ENCODE measurements at regions not wholly inside any gene's neighbourhood (a gene's known extent, or its start where the extent isn't known, plus 50 kb on each side); places are given as distances from the start of the nearest gene placed in this dataset.

DNA sequence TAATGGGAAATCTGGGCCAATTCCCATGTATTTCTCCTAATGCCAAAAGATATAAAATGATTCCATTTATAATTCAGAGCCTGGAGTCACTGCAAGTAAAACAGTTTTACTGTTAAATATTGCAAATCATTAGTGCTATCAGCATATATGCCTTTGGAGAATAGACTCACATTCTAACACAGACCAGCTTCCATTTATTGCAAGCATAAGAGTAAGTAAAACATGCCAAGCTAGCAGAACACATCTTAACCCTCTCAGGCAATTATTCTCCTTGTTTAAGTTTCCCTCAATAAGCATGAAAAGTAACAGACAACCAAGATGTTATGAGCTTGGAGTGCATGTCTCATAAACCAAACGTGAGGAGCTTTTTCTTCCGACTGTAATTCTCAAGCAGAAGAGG is 173.9 kb upstream of the GRIP1 start:
- no peak for DNase-seq

DNA sequence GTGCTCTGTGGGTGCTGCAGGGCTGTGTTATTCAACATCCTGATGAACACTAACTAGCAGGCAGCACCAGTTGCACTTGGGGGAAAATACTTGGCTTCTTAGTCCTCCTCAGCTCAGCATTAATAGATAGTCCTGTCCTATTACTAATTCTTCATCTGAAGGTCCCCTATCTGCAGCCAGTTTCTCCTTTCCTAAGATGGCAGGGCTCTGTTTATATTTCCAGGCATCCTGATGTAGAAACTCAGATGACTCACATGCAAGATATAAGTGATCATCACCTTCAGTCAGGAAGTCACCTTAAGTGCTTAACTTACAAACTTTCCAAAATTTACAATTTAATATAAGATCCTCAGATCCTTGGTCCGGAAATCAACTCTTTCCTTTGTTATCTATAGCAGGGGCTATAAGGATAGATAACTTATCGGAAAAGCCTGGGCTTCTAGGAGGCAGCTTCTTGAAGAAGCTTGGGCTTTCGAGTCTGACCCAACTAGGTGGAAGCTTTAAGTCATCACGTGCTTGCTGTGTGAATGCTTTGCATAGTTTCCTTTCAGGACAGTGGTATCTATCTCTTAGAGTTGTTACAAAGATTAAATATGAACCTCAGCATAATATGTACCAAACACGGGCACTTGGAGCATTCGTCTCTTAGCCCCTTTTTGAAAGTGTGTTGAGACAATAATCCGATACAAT is 181.0 kb upstream of the GRIP1 start:
- DNase-seq: no peak

GRCh38 chr12:66860752-66861750 is 182.2 kb upstream of the GRIP1 start:
- DNase-seq: peak in 1 of 2 experiments; percentile 54

DNA sequence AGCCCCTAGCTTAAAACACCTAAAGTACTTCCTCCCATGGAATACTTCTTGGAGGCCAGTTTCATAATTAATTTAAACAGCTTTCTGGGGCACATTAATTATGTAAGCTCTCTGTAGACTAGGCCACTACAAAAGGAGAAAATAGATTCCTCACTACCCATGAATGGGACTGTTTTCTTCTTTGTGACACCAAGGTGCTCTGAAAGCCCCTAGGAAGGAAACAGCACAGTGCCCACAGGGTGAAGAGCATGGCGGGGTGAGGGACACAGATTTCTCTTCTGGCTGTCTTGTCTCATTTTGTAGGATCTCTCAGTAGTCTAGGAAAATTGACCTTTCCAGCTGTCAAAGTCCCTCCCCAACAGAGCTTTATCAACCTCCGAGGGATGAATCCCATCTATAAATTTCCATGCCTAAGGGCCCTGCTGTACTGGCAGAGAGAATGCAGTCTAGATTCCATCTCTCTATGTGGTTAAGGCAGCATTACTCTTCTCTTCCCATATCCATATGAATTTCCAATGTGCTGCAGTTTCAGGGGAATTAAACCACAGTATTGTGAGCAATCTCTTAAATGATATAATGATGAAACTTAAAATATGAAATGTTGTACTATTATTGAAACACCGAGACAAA is 183.6 kb upstream of the GRIP1 start:
- no peak for DNase-seq

- DNase-seq: no peak
Observed at GRCh38 chr12:66863276-66863675, 184.4 kb upstream of the GRIP1 start.

GRCh38 chr12:66877925-66878324 is 199.0 kb upstream of the GRIP1 start:
- no peak for DNase-seq

DNA sequence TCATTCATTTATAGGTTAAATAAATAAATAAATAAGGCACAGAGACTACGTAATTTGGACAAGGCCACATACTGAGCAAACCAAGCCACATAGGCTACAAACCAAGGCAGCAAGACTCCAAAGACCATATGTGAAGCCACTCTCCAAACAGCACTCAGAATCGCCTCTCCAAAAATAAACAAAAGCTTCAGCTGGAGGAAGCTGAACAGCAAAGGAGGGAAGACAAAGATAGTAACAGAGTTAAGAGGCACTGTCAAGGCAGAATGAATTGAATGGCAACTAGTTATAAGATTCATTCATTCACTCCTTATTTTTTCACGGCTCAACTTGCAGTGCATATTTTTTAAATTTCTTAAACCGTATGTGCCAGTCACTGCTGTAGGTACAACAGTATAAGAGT is 200.5 kb upstream of the GRIP1 start:
- peak; percentile 38 to 68 for DNase-seq

GRCh38 chr12:66881386-66881785 is 202.5 kb upstream of the GRIP1 start:
- DNase-seq: no peak

GRCh38 chr12:66884091-66884490 is 205.2 kb upstream of the GRIP1 start:
- DNase-seq: peak in 1 of 2 experiments; percentile 14

DNA sequence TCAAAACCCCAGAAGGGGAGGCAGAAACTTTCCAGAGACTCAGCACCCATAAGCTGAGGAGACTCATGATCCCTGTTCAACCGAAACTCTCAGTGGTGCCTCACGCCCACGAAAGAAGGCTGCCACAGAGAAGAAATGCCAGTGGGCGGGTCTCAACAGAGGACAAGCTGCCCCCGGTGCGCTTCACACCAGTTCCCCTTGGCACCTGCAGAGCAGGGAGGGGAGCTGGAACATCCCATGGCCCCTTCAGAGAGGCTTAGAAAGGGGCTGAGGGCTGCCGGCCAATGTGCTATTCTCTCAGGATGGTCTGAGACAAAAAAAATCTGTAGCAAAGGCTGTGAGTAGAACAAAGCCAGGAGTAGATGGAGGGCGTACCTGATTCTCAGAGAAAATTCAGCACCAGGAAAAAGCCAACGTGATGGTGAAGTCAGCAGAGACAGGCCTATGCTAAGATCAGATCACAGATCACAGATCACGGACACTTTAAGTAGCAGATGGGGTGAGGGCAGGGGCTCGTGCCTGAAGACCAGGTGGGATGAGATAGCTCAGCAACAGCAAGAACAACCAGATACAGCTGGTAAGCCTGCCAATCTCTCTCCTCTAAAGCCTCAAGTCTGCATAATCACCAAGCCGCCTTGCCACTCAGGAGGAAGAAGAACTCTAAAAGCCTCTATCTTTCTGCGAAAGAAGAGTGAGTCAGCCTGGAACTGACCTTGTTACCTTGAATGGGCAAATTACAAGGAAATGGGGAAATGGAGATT is 206.4 kb upstream of the GRIP1 start:
- DNase-seq: peak; percentile 59 to 88

DNA sequence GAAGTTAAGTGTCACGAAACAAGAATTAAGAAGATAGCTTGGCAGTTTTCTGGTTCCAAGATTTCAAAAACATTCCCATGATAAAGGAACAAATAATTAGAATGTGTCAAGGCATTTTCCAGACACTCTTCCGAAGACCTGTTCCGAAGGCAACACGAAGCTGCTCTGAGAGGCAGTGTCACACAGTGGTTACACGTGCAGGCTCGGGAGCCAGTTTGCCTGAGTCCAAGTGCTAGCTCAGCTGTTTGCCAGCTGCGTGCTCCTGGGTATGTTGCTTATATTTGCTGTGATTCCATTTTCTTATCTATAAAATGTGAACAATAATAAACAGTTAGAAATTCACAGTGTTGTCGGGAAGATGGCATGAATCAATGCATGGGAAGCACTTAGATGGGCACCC is 217.9 kb upstream of the GRIP1 start:
- DNase-seq: no peak

DNA sequence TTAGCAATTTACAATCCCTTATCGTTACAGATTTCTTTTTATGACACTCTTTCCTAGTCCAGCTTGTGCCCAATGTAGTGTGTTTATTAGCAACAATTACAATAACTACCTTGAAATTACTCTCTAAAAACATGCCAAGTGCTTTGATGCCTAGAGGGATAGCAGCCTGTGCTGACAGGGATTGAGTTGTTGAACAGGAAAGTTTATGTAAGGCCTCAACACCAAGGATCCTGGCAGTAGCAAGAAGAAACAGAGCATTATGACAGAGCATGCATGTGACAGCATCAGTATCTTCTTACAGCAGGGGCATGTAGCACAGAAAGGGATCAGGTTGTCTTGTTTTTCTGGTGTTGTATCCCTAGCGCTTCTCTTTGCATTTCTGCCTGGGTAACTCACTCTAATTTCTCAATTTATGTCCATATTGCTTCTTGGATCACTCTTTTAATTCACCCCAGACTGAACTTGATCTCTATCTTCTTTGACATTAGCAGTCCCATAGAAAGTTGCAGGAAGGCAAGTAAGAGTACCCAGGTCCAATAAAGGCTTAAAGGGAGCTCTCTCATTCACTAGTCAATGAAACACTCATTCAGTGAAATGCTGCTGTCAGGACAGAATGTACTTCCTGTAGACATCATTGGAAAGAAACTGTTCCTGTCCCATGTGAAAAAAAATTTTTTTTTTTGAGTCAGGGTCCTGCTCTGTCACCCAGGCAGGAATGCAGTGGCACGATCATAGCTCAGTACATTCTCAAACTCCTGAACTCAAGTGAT is 220.0 kb upstream of the GRIP1 start:
- DNase-seq: no peak

DNA sequence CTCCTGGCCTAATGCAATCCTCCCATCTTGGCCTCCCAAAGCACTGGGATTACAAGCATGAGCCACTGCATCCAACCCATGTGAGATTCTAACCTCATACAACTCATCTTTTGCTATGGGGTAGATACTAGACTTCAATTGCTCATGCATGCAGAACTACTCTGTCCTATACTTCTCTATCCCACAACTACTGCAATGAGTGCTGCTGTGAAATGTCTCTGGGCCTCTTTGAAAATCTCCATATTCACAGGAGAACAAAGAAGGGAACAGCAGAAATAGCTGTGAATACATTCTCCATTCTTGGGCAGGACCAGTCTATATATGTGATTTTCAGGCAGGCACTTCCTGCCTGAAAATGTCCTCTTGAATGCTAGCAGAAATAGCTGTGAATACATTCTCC is 220.7 kb upstream of the GRIP1 start:
- no peak for DNase-seq

DNA sequence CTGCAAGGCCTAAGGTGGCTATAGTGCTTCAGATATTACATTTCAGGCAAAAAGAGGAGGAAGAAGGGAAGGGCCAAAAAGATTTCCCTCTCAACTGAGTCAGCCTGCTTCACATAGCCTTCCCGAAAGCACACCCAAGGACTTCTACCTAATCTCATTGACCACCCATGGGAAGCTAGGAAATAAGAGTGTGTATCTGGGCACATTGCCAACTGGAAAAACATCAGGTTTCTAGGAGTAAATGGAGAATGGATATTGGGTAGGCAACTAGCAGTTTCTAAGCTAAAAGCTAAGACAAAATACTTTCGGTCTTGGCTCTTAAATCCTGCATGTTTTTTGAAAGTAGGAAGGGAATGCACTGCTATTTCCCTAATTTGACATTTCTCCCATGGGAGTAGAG is 221.7 kb upstream of the GRIP1 start:
- DNase-seq: no peak

GRCh38 chr12:66901138-66901932 is 222.5 kb upstream of the GRIP1 start:
- no peak for DNase-seq

- no peak for DNase-seq
Observed at GRCh38 chr12:66902020-66902419, 223.1 kb upstream of the GRIP1 start.

DNA sequence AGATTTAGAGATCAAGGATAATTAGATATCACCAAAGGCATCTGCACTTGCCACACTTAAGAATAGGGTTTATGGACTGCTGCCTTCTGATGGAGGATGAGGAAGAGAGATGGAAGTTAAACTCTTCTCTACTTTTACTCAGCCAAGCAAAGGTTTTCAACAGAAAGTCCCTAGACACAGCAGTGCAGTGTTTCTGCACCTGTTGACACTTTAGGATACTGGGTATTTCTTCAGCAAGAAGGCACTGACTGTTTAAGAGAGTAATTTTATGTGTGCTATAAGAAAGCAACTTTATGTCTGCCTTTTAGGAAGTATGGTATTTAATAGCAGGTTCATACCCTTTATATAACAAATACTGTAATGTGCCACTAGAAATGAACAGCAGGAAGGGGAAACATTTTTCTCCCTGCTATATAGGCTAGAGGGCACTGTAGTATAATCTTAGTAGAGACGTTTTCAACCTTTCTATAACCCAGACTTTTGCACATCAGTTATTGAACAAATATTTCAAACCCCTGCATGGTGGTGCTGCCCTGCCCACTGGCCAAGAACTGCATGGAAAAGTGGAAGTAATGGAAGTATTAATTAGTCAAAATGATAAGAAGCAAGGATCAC is 225.0 kb upstream of the GRIP1 start:
- peak in 1 of 2 experiments; percentile 1 for DNase-seq

DNA sequence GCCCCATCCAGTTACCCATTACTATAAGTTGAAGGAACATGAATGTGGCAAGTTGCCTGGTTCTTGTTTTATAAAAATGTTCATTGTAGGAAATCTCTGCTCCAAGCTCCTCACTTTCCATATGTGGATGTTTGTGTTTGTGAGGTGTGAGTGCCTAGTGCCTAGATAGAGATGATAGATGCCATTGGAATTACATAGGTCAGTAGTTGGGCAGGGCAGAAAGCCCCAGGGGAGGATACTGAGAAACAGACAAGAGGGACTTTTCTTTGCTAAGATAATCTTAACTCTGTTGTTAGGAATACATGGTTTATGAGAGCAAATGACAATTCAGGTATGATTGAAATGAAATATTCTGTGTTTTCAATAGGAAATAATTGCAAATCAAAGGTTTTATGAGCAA is 226.3 kb upstream of the GRIP1 start:
- DNase-seq: no peak

DNA sequence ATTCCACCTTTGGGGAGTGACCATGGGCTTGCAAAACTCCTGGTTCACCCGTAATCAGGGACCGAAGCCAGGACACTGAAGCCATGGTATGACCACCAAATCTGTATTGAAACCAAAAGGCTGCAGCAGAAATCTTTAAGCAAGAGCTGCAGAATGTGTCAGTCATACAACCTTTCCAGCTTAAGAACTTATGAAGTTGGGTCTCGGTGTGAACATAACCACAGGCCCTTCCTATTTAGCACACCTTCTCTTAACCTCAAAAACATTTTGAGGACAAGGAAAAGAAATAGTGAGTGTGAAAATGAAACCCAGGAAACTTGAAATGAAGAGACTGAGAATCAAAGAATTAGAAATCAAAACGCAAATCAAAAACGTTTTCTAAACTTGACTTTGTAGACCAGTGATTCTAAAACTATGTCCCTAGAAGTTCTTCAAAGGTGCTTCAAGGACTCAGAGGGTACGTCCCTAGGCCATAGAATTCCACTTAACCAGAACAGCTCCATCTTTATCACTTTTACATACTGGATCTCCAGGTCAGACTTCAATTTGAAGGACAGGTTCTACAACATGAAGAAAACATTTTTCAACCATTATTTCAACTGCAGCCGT is 231.6 kb upstream of the GRIP1 start:
- no peak for DNase-seq

GRCh38 chr12:66915306-66915904 is 236.5 kb upstream of the GRIP1 start:
- DNase-seq: no peak

Data from NCI-H524 (cell line).